Embryonic facial prominence (tissue), 1 donor: ENCODE measurements at regions not wholly inside any gene's neighbourhood (a gene's known extent, or its start where the extent isn't known, plus 50 kb on each side); places are given as distances from the start of the nearest gene placed in this dataset.

ENCODE experiments used
- DNase-seq: peaks from one replicate; pipeline ENCODE4 v3.0.0-alpha.2; 2016; ENCODE audit errors: extremely low spot score

DNA sequence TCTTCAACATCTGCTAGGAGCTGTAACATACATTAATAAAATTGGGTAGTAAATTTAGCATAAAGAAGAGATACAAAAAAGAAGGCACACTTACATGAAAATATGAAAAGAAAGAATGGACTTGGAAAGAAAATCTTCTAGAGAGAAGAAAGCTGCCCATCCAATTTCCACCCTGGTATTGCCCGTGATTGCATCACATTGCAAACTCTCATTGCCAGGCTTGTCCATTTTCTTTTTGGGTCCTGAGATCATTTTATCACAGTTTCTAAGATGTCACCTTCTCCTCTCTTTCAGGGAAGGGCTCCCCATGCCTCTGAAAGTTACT, 321.5 kb downstream of the RND3 start:
- no peak for DNase-seq

DNA sequence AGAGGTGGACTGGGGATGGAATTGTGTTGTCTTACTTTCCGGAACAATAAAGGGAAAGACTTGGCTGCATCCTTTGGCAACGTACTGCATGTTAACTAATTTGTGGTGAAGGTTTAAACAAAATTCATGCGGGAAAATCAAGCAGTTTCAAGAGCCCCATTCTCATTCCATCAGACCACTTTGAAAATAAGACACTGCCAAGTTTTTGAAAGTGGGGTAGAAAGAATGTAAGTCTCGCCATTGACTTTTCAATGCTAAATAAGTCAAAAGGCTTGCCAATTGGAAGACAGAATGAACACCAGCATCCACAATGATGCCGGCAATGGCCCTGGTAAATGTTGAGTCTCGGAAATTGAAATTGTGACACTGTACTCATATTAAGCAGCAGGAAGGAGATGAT, 322.0 kb downstream of the RND3 start:
- DNase-seq, result no peak

DNA sequence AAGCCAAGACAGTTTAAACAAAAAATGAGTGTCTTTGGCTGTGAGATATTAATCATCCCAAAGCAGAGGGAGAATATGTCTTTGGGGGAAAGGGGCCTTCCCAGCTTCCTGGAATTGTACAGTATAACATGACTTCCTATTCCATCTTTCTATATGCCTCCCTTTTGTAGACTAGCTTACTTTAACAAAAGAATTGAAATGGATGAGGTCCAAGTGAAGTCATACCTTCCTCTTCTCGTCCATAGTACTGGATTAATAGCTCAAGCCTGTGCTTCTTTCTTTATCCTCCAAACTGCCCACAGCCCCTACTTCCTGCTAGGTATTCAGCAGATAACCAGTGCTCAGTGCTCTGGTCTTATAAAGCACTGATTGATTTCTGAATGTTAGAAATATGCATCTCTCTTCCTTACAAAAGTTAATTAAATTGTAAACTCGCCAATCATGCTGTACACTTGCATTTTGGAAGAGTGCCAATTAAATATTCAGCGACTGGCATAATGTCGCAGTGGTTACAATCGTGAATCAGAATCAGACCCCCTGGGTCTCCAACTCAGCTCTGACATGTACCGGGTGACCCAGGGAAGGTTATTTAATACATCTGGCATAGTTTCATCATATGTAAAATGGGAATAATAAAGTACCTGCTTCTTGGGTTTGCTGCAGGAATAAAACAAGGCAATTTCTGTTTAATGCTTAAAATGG, 325.1 kb downstream of the RND3 start:
- DNase-seq, result no peak

DNA sequence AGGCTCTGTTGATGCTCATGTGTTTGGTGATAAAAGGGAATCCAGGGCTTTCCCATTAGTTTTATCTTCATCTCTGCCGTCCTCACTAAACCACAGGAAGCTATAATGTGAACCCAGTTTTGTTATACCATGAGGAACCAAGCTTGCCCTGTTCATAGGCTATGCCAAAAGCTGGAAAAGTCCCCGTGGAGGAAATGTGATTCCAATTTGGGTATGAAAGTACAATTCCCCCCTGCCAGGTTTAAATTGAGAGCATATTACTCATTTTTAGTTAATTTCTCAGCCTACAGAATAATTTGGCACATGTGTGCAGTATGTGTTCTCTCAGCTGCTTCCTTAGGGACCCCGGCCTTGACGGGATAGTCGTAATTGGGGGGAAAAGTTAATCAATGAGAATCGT, 327.4 kb downstream of the RND3 start:
- DNase-seq, result no peak

DNA sequence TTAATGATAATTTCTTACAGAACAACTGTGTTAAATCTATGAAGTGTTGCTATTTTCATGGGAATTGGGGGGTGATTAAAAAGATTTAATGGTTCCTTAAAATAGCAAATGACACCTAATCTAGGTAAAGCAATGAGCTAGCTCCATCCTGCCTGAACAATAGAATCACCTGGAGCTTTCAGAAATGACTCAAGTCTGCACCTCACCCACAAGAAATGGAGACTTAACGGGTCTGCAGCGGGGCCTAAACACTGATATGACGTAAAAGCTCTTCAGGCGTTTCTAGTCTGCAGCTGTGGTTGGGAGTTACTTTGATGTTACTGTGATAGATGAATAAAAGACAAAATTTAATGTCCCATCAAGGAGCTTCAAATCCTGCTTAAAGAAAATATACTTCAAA, 328.2 kb downstream of the RND3 start:
- no peak for DNase-seq

DNA sequence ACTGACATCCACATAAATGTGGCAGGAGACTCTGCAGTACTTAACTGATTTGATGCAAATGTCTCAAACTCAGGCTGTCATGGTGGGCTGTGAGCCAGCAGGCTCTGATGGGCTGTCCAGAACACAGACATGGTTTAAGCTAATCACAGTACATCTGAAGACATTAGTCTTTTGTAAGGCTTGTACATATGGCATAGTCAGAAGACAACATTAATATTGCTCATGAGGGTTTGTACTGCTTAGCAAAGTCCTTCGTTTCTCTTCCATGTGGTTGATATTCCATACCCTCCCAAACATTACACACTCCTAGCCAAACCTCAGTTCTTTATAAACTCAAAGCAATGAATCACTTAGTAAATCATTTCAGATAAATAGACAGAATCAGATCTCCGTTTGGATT, 330.6 kb downstream of the RND3 start:
- no peak for DNase-seq

DNA sequence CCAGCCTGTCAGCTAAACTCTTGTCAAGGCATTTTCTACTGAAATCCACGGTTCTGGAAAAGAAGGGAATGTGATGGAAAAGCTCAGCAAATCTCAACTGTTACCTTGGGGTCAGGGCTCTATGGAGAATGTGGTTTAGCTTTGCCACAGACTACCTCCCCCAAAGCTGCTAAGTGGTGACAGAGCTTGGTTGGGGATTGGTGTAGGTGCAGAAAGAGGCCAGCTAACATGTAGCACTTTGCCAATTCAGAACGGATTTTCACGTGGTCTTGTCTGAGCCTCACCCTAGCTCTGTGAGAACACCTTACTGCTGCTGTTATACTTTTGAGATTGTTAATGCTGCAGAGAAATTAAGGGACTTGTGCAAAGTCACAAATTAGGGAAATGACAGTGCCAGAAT, 331.1 kb downstream of the RND3 start:
- no peak for DNase-seq

DNA sequence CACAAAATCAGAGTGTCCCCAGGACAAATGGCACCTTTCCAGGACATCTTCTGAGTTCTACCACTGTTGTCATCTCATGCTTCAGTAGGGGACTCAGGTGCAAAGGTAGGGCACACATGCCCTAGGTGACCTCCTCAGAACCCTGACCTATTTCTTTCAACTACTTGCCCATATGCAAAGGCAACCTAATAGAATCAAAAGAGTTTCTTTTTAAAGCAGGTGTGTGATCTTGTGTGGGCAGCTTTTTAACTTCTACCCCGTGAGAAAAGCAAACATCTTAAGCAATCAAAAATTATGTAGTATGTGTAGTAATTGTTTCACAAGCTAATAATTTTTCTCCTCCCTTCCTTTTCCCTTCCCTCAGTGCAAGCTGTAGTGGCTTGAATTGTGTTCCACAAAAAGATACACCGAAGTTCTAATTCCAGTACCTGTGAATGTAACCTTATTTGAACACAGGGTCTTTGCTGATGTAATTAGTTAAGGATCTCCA, 333.1 kb downstream of the RND3 start:
- DNase-seq, result no peak

DNA sequence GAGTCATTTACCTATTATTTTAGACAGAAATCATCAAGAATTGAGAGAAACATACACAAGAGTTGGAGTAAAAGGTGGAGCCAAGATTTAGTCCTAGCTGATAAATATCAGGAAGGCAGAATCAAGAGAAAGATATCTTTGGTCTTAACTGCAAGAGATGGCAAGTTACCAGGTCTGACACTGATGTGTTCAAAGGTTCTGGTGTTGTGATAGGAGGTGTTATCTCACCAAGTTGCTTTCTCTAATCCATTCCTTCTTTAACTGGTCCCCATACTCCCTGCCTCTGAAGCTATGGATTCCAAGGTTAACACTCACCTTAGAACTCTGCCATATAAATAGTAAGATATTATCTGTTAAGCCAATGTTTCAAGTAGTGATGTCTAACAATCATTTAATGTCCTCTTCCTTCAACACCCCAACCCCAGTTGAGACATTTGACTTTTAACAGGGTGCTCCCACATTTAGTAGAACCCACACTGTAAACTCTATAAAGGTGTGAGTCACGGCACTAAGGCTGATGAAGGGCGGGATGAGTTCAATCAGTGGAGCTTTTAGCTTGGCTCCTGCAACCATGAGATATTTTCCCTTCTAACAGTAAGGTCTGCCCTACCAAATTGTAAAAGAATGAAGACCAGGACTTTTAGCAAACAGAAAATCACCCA, 333.7 kb downstream of the RND3 start:
- no peak for DNase-seq

DNA sequence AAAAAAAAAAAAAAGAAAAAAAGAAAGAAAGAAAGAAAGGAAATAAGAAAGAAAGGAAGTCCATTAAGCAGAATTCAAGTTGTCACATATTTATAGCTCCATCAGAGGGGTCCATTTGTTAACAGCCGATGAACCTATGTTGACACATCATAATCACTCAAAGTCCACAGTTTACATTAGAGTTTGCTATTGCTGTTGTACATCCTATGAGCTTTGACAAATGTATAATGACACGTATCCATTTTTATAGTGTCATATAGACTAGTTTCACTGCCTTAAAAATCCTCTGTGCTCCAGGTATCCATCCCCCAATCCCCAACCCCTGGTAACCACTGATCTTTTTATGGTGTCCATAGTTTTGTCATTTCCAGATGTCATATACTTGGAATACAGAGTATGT, 335.2 kb downstream of the RND3 start:
- no peak for DNase-seq

DNA sequence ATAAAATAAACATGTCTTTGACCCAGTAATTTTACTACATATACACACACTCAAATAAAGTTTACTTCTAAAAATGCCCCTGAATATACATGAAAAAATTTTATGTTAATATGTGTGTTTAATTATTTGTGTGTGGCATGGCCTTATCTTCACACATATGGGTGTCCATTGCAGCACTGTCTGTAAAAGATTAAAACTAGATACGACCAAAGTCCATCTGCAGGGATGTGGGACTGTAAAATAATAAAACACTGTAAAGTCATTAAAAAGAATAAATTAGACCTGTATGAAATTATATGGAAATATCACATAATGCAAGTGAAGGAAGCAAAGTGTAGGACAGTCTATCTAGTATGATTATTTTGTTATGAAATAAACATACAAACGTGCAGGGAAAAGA, 337.3 kb downstream of the RND3 start:
- DNase-seq, result no peak

DNA sequence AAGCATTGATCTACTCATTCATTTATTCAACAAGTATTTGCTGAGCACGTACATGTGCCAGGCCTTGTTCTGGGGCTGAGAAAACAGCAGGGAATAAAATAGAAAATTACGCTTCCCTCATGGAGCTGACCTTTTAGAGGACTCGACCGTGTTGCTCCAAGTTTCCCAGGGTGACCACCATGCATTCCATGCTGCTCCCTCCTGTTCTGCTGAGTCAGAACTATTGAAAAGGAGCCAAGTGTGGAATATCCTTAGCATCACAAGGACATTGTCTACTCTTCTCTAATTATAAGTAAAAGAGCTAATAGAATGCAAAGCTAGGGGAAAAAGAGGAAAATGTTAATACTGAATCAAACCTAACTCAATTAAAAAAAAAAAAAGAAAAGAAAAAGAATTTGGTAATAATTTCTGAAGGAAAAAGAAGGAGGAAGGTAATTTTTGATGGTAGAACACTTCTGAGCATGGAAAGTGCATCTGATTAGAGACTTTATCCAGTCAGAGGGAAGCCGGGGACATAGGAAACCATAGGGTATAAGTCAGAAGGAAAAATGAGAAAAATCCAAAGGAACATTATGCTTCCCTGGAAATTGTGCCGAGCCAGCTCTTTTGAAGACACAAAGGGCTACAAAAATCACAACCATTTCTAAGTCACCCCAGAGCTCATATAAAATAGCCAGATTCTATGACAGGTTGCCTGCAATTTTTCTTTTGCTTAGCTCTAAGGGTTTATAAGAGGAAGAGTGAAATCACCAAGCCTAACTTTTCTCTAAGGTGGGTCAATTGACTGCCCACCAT, 339.4 kb downstream of the RND3 start:
- DNase-seq, result no peak

DNA sequence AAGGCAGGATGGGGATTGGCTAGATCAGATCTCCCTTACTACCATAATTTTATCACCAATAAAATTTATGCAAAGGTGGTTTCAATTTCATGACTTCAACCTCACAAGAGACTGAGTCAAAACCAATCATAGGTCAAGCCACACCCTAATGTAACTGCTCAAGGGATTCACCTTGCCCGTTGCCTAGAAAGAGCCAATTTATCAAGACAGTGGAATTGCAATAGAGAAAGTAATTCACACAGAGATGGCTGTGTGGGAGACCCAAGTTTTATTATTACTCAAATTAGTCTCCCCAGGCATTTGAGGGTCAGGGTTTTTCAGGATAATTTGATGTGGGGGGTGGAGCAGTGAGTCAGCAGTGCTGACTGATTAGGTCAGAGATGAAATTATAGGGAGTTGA, 340.6 kb downstream of the RND3 start:
- DNase-seq, result no peak

DNA sequence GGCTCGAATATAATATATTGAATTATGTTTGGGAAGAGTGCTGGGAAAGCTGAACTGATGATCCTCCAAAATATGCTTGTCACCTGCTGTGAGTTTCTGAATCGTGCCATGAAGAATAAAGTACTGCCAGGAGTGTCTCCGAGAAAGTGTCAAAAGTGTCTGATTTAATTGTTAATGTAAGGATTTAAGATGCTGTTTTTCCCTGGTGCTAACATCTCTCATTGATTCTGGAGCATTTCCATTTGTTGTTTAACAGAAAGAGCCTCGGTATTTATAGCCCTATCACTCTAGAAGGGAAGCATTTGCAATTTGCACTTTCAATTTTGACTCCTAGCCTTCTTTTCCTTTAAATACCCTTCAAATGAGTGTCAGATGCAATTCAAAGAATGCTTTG, 342.2 kb downstream of the RND3 start:
- DNase-seq, result no peak

DNA sequence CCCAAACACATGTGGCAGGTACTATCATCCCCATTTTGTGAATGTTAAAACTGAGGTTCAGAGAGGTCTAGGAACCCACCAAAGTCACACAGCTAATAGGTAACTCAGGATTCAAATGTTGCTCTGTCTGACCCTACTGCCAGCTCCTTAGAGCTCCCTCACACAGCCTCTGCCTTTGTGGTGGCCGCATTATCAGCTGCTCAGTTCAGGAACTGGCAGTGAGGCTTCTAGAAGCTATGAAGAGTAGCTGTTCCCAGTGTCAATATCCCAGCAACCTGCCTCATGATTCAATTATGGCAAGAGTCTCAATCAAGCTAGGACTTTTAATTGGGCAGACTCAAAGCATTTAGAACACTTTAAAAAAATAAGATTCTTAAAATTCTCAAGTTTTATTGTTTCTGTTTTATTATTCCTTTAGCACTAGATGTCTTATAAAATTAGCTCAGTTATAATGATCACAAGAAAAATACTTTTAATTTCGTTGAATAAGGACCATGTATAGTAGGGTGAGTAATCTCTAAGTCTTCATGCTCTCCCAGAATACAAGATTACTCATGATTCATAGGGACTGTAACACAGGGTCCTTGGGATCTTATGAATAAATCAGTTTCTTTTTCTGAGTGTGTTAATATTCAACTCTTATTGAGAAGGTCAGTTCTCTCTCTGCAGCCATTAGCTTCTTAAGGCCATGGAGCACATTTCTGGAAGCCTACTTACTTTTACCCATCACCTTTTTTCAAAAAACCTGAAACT, 342.7 kb downstream of the RND3 start:
- DNase-seq, result no peak

DNA sequence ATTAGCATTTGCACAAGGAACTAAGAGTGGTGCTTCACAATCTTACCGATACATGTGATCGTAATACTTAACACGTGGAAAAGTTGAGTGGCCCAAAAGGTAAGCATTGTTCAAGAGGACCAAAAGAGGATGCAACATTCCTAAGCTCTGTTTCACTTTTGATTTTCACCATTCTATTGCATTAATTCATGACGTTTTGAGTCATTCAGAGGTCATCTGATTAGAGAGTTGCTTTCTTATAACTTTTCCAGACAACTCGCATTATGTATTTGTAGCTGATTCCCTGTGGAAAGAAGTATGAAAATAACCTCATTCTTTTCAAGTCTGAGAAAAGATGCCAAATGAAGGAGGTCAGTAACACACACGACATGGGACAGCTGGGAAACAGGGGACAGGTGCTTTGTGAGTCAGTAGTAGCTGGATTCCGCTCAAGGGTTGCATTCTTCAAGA, 344.4 kb downstream of the RND3 start:
- no peak for DNase-seq

DNA sequence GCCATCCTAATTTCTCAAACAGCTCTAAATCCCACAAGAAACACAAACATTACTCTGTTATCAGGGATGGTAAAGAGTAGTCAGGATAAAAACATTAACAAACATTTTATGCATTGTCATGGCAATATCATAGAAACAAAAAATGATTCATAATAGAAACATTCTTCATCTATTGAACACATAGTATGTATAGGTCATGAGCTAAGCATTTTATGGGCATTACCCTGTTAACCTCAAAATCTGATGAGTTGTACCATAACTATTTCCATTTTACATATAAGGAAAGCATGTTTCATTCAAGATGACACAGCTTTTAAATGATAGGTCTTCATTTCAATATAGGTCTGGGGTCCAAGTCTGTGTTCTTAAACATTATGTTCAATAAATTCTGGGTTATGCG, 344.9 kb downstream of the RND3 start:
- no peak for DNase-seq

DNA sequence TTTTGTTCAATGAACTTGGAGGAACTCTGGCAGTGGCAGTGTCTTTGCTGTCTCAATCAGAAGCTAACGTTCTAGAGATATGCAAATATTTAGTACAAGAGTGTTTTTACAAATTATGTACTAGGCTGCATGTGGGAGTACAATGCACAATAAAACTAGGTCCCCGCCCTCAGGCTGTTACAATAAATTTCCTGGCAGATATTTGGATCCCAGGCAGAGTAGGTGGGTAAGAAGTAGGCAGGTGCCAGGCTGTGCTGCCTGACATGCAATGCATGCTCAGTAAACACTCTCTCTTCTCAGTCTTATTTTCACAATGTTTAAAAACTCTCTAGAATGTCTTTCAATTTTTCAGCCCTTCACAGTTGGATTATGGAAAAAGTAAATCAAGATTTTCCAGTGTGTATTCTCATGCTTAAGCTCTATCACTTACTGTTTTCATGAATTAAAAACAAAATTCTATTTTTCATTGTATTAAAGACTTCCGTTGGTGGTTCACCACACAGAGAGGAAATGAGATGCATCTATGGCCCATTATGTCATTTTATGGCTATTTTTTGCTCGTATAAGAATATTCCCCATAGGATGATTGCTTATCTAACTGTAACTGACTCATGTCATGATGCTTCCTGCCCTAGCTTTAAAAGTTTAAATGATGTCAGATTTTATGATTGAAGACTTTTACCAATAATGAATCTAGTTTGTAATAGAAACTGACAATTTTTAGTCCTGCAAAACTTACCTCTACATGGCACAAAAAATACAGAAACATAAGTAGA, 346.1 kb downstream of the RND3 start:
- DNase-seq, result no peak

DNA sequence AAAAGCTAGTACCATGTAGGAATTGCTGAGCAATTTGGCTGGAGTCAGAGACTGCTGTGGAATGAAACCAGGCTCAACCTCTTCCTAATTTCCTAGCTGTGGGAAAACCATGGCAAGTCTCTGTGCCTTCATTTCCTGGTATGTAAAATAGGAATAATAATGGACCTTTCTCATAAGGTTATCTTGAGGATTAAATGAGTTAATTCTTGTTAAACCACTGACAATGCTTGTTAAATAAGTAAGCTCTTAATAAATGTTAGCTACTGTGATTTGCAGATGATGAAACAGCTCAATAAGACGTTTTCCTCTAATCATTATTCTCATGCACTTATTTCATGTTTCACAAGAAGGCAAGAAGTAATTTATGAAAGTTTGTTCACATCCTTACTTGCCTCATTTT, 346.7 kb downstream of the RND3 start:
- no peak for DNase-seq

DNA sequence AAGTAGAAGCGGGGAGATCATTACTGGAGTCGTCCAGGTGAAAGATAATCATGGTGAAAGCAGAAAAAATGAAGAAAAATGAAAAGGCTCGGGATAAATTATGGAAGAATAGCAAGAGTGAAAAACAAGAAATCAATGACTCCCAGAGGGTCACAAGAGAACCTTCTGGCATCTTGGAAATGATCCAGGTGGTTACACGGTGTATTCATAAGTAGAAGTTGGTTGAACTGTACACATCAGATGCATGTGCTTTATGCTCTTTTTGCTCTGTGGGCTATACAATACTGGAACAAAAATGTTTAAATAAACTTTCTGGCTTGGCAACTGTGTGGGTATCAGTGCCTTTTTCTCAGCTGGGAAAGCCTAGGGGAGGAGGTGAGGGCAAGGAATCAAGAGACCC, 348.9 kb downstream of the RND3 start:
- DNase-seq, result no peak

DNA sequence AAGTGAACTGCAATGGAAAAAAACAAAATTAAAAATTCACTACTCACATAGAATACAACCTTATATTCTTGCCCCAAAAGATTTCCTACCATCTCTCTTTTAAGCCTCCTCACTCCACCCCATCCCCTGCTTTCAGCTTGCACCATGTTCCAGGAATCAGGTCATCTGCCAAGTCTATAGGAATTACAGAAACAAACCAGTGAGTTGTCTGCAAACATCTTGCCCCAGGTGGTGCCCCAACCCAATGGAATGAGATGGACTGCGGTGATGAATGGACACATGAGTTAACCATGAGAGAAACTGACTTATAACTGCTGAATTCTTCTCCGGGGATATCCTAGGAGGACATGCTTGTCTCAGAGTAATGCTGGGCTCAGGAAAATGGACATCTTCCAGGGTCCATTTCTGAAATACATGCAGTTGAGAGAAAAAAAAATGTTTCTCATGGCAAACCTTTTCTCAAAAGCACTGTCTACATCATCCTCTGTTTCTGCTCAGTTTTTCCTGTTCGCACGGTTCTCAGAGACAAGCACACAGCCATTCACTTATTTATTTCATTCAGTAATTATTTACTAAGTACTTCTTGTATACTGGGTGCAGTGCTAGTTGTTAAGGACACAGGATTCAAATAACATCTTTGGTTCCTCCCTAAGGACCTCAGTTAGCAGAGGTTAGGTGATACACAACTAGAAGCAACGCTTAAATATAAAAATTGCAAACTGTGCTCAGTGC, 350.0 kb downstream of the RND3 start:
- DNase-seq, result no peak
